ENCODE measurements at regions not wholly inside any gene's neighbourhood (a gene's known extent, or its start where the extent isn't known, plus 50 kb on each side); places are given as distances from the start of the nearest gene placed in this dataset.

GRCh38 chr12:13552830-13553229, 356.3 kb downstream of the EMP1 start:
- H3K4me1 ChIP-seq (ENCODE audit: control insufficient read depth in 1 of 2, insufficient read depth in 1 of 2, low read depth in 1 of 2, low read length in 1 of 2), result no peaks in the 10 kb centered on the region
- no peak overlapping the region for H3K4me3 ChIP-seq (ENCODE audit: low read depth in 1 of 2, low read length in 1 of 2)
- H3K9me3 ChIP-seq, result no peaks in the 10 kb centered on the region
- no peak overlapping the region for H3K27ac ChIP-seq
- no peaks in the 10 kb centered on the region for H3K27me3 ChIP-seq
- H3K36me3 ChIP-seq, result no peaks in the 10 kb centered on the region
- no peak for TF ChIP-seq CTCF (IDR thresholded peaks at IDR 0.05)

GRCh38 chr12:13547283-13547682, 350.8 kb downstream of the EMP1 start:
- H3K9me3 ChIP-seq, result no peaks in the 10 kb centered on the region
- no peak overlapping the region for H3K4me3 ChIP-seq (ENCODE audit: low read depth in 1 of 2, low read length in 1 of 2)
- no peaks in the 10 kb centered on the region for H3K27me3 ChIP-seq
- H3K27ac ChIP-seq, result no peak overlapping the region
- no peaks in the 10 kb centered on the region for H3K36me3 ChIP-seq
- H3K4me1 ChIP-seq (ENCODE audit: control insufficient read depth in 1 of 2, insufficient read depth in 1 of 2, low read depth in 1 of 2, low read length in 1 of 2), result no peaks in the 10 kb centered on the region
- TF ChIP-seq CTCF (IDR thresholded peaks at IDR 0.05), result no peak

- TF ChIP-seq CTCF (IDR thresholded peaks at IDR 0.05), result no peak
Measured at GRCh38 chr12:13546231-13546630, 349.7 kb downstream of the EMP1 start.

GRCh38 chr12:13539051-13539450, 342.5 kb downstream of the EMP1 start:
- H3K4me1 ChIP-seq (ENCODE audit: control insufficient read depth in 1 of 2, insufficient read depth in 1 of 2, low read depth in 1 of 2, low read length in 1 of 2), result no peaks in the 10 kb centered on the region
- no peak overlapping the region for H3K4me3 ChIP-seq (ENCODE audit: low read depth in 1 of 2, low read length in 1 of 2)
- TF ChIP-seq CTCF (IDR thresholded peaks at IDR 0.05), result no peak
- no peaks in the 10 kb centered on the region for H3K27me3 ChIP-seq
- no peaks in the 10 kb centered on the region for H3K36me3 ChIP-seq
- no peaks in the 10 kb centered on the region for H3K9me3 ChIP-seq
- H3K27ac ChIP-seq, result no peak overlapping the region

More at GRCh38 chr12:13546231-13546630, 349.7 kb downstream of the EMP1 start:
- H3K4me3 ChIP-seq (ENCODE audit: low read depth in 1 of 2, low read length in 1 of 2), result no peak overlapping the region
- no peaks in the 10 kb centered on the region for H3K9me3 ChIP-seq
- H3K27me3 ChIP-seq, result no peaks in the 10 kb centered on the region
- H3K36me3 ChIP-seq, result no peaks in the 10 kb centered on the region
- H3K27ac ChIP-seq, result no peak overlapping the region
- H3K4me1 ChIP-seq (ENCODE audit: control insufficient read depth in 1 of 2, insufficient read depth in 1 of 2, low read depth in 1 of 2, low read length in 1 of 2), result no peaks in the 10 kb centered on the region

GRCh38 chr12:13538136-13538535, 341.6 kb downstream of the EMP1 start:
- no peak for TF ChIP-seq CTCF (IDR thresholded peaks at IDR 0.05)
- H3K4me1 ChIP-seq (ENCODE audit: control insufficient read depth in 1 of 2, insufficient read depth in 1 of 2, low read depth in 1 of 2, low read length in 1 of 2), result no peaks in the 10 kb centered on the region
- H3K27me3 ChIP-seq, result no peaks in the 10 kb centered on the region
- H3K36me3 ChIP-seq, result no peaks in the 10 kb centered on the region
- no peak overlapping the region for H3K27ac ChIP-seq
- no peak overlapping the region for H3K4me3 ChIP-seq (ENCODE audit: low read depth in 1 of 2, low read length in 1 of 2)
- H3K9me3 ChIP-seq, result no peaks in the 10 kb centered on the region

- TF ChIP-seq CTCF (IDR thresholded peaks at IDR 0.05), result no peak
- Histone ChIP-seq H3K4me3 (ENCODE audit: low read depth in 1 of 2, low read length in 1 of 2) (no peak overlapping the region), H3K27me3 (no peaks in the 10 kb centered on the region), H3K27ac (no peak overlapping the region), H3K9me3 (no peaks in the 10 kb centered on the region), H3K36me3 (no peaks in the 10 kb centered on the region), H3K4me1 (ENCODE audit: control insufficient read depth in 1 of 2, insufficient read depth in 1 of 2, low read depth in 1 of 2, low read length in 1 of 2) (no peaks in the 10 kb centered on the region)
Measured at GRCh38 chr12:13537623-13538022, 341.1 kb downstream of the EMP1 start.
